ENCODE measurements at regions not wholly inside any gene's neighbourhood (a gene's known extent, or its start where the extent isn't known, plus 50 kb on each side); places are given as distances from the start of the nearest gene placed in this dataset.
A peak's percentile ranks its signal among the peaks of the same experiment; 100 is the strongest.

GRCh38 chr1:34362949-34363348 lies 186.2 kb downstream of the C1orf94 start:
- Histone ChIP-seq H3K23ac (ENCODE audit: insufficient read length, low read depth, low read length) (no peak overlapping the region), H4K5ac (ENCODE audit: insufficient read length, low read depth, low read length) (no peak overlapping the region), H2BK120ac (ENCODE audit: low read depth, low read length, poor library complexity, severe bottlenecking) (no peak overlapping the region), H2BK12ac (ENCODE audit: insufficient read length, low read depth, low read length) (no peak overlapping the region), H3K79me1 (ENCODE audit: insufficient read depth, low read depth, low read length, poor library complexity, severe bottlenecking) (no peaks in the 10 kb centered on the region), H3K23me2 (ENCODE audit: insufficient read length, low read depth, low read length, poor library complexity, severe bottlenecking) (no peaks in the 10 kb centered on the region), H3K9me3 (ENCODE audit: control insufficient read depth, low read depth, low read length) (no peaks in the 10 kb centered on the region), H3K18ac (ENCODE audit: insufficient read length, low read depth, low read length) (no peak overlapping the region), H3K9ac (ENCODE audit: extremely low read depth, insufficient read length, low read length) (no peak overlapping the region), H3K4me2 (ENCODE audit: insufficient read depth, insufficient read length, low read length) (no peak overlapping the region), H2AK5ac (ENCODE audit: insufficient read length, low read length) (no peak overlapping the region), H3K27ac (ENCODE audit: insufficient read length, low read depth, low read length) (no peak overlapping the region), H3K4me1 (ENCODE audit: insufficient read depth, low read length) (no peaks in the 10 kb centered on the region), H3K79me2 (ENCODE audit: insufficient read depth, low read length) (no peaks in the 10 kb centered on the region), H3T11ph (ENCODE audit: low read length) (no peak overlapping the region), H2AFZ (ENCODE audit: low read length) (no peak overlapping the region), H3K14ac (ENCODE audit: insufficient read depth, low read length) (no peak overlapping the region), H4K20me1 (ENCODE audit: control insufficient read depth, insufficient read depth, insufficient read length) (no peaks in the 10 kb centered on the region), H4K91ac (ENCODE audit: insufficient read length, low read depth, low read length) (no peak overlapping the region), H2BK20ac (ENCODE audit: low read depth, low read length, poor library complexity, severe bottlenecking) (no peak overlapping the region), H2BK5ac (ENCODE audit: insufficient read length, low read length) (no peak overlapping the region), H3K27me3 (ENCODE audit: insufficient read depth, low read length) (no peaks in the 10 kb centered on the region), H2BK15ac (ENCODE audit: low read depth, low read length) (no peak overlapping the region), H4K8ac (replicated peaks; ENCODE audit: insufficient read length, low read depth, low read length) (no peak overlapping the region), H3K4ac (ENCODE audit: low read depth, low read length) (no peak overlapping the region), H3K56ac (ENCODE audit: insufficient read length, low read depth, low read length) (no peak overlapping the region)
- Mint-ChIP-seq H3K36me3 (ENCODE audit: insufficient read depth in 1 of 3, low read depth in 3 of 3) (no peaks in the 10 kb centered on the region; a peak in 1 of 7 replicates), H3K9me3 (peaks cover 0 to 3% of the 10 kb centered on the region in 2 experiments; a peak in 1 of 5 replicates), H3K27me3 (ENCODE audit: low read depth) (peaks cover 21% of the 10 kb centered on the region), H3K4me1 (no peaks in the 10 kb centered on the region), H3K27ac (no peak overlapping the region), H3K4me3 (no peak overlapping the region)
- peak; percentile 12 for DNase-seq
- TF ChIP-seq, protein P1, sequence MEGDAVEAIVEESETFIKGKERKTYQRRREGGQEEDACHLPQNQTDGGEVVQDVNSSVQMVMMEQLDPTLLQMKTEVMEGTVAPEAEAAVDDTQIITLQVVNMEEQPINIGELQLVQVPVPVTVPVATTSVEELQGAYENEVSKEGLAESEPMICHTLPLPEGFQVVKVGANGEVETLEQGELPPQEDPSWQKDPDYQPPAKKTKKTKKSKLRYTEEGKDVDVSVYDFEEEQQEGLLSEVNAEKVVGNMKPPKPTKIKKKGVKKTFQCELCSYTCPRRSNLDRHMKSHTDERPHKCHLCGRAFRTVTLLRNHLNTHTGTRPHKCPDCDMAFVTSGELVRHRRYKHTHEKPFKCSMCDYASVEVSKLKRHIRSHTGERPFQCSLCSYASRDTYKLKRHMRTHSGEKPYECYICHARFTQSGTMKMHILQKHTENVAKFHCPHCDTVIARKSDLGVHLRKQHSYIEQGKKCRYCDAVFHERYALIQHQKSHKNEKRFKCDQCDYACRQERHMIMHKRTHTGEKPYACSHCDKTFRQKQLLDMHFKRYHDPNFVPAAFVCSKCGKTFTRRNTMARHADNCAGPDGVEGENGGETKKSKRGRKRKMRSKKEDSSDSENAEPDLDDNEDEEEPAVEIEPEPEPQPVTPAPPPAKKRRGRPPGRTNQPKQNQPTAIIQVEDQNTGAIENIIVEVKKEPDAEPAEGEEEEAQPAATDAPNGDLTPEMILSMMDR (conservative IDR thresholded peaks at IDR 0.05): no peak
- WGBS (ENCODE audit: extremely low coverage, insufficient read length, low lambda C conversion rate): no CpG with 5 or more reads among the region's 4 CpGs

All from H9 (cell line).